OCI-LY1 (cell line): ENCODE measurements at regions not wholly inside any gene's neighbourhood (a gene's known extent, or its start where the extent isn't known, plus 50 kb on each side); places are given as distances from the start of the nearest gene placed in this dataset.

Experiments used
- H2AFZ ChIP-seq: fragments of 200-600 bp; sonication (generic), shearing (Covaris generic); 2 replicates; pipeline ENCODE4 v1.6.0; 2014; ENCODE audit warnings: antibody characterized with exemption, mild to moderate bottlenecking, low read length
- H3F3A ChIP-seq: fragments of 200-600 bp; sonication (generic), shearing (Covaris generic); 2 replicates; pipeline ENCODE4 v1.6.0; 2014; ENCODE audit warnings: mild to moderate bottlenecking, antibody characterized with exemption, low read length, moderate library complexity; ENCODE audit not compliant: insufficient read depth
- H3K27ac ChIP-seq: fragments of 200-600 bp; sonication (generic); 2 replicates; pipeline ENCODE4 v1.5.1; 2014; ENCODE audit warnings: low read length, mixed run types, mild to moderate bottlenecking, low read depth; ENCODE audit not compliant: poor library complexity, severe bottlenecking
- H3K27me3 ChIP-seq: fragments of 200-600 bp; sonication (generic); 2 replicates; pipeline ENCODE4 v1.6.0; 2014; ENCODE audit warnings: antibody characterized with exemption, mild to moderate bottlenecking, low read length, moderate library complexity; ENCODE audit not compliant: insufficient read depth
- H3K36me3 ChIP-seq: fragments of 200-600 bp; sonication (generic); 2 replicates; pipeline ENCODE4 v1.6.1; 2014; ENCODE audit warnings: mild to moderate bottlenecking, antibody characterized with exemption, low read length, moderate library complexity, mixed read lengths; ENCODE audit not compliant: insufficient read depth
- H3K4me1 ChIP-seq: fragments of 200-600 bp; sonication (generic); 2 replicates; pipeline ENCODE4 v1.5.1; 2014; ENCODE audit warnings: mild to moderate bottlenecking, low read length, moderate library complexity; ENCODE audit not compliant: insufficient read depth, severe bottlenecking
- H3K4me2 ChIP-seq: fragments of 200-600 bp; sonication (generic), shearing (Covaris generic); 2 replicates; pipeline ENCODE4 v1.6.1; 2014; ENCODE audit warnings: low read length
- H3K4me3 ChIP-seq: fragments of 200-600 bp; sonication (generic); 2 replicates; pipeline ENCODE4 v1.5.1; 2014; ENCODE audit warnings: low read length, low read depth, mild to moderate bottlenecking, mixed read lengths; ENCODE audit not compliant: poor library complexity, severe bottlenecking
- H3K79me2 ChIP-seq: fragments of 200-600 bp; shearing (Covaris generic); 2 replicates; pipeline ENCODE4 v1.6.1; 2016; ENCODE audit warnings: mixed run types, low read length, mixed read lengths; ENCODE audit not compliant: insufficient read depth
- H3K9ac ChIP-seq: fragments of 200-600 bp; sonication (generic), shearing (Covaris generic); 2 replicates; pipeline ENCODE4 v1.6.1; 2014; ENCODE audit warnings: mild to moderate bottlenecking, low read length, mixed read lengths
- H3K9me2 ChIP-seq: fragments of 200-600 bp; sonication (generic), shearing (Covaris generic); 2 replicates; pipeline ENCODE4 v1.6.1; 2014; ENCODE audit warnings: low read depth, mild to moderate bottlenecking, low read length, mixed read lengths
- H3K9me3 ChIP-seq: fragments of 200-600 bp; shearing (Covaris generic); 2 replicates; pipeline ENCODE4 v1.6.1; 2014; ENCODE audit warnings: low read length, mixed read lengths
- H4K20me1 ChIP-seq: fragments of 200-600 bp; sonication (generic), shearing (Covaris generic); 2 replicates; pipeline ENCODE4 v1.6.0; 2016; ENCODE audit warnings: mild to moderate bottlenecking, low read length; ENCODE audit not compliant: insufficient read depth
- EZH2 ChIP-seq: fragments of 200-600 bp; sonication (generic), shearing (Covaris generic); IDR thresholded peaks from 2 replicates; pipeline ENCODE4 v1.8.0; 2017; ENCODE audit warnings: borderline replicate concordance, mixed run types, mild to moderate bottlenecking, antibody characterized with exemption, low read length, moderate library complexity, mixed read lengths
- TF ChIP-seq, protein P1 (sequence below): fragments of 200-600 bp; sonication (generic), shearing (Covaris generic); IDR thresholded peaks from 2 replicates; pipeline ENCODE4 v1.5.1; 2017; ENCODE audit warnings: mild to moderate bottlenecking, antibody characterized with exemption, low read length, moderate library complexity, mixed read lengths

DNA sequence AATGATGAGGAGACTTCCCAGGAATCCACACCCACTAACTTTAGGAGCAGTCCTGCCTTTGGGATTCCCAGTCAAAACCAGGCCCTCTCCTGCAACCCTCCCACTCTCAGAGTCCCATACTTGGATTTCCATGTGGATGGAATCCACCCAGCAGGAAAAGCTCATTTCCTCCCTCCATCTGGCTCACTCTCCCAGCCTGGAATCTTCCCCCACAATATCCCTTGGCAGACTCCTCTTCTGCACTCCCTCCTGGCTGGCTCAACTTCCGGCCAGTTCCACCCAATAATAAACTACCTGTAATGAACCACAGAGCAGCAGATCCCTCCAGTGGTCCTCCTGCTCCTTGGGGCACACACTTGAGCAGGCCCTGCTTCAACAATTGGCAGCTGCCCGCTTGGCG, 102.8 kb upstream of the EGLN3 start:
- no peak overlapping the region for H2AFZ ChIP-seq
- no peaks in the 10 kb centered on the region for H4K20me1 ChIP-seq
- no peaks in the 10 kb centered on the region for H3F3A ChIP-seq
- no peak overlapping the region for H3K27ac ChIP-seq
- no peaks in the 10 kb centered on the region for H3K9me2 ChIP-seq
- H3K4me3 ChIP-seq, result no peak overlapping the region
- no peaks in the 10 kb centered on the region for H3K36me3 ChIP-seq
- H3K27me3 ChIP-seq, result no peaks in the 10 kb centered on the region
- no peaks in the 10 kb centered on the region for H3K9me3 ChIP-seq
- TF ChIP-seq, protein P1, sequence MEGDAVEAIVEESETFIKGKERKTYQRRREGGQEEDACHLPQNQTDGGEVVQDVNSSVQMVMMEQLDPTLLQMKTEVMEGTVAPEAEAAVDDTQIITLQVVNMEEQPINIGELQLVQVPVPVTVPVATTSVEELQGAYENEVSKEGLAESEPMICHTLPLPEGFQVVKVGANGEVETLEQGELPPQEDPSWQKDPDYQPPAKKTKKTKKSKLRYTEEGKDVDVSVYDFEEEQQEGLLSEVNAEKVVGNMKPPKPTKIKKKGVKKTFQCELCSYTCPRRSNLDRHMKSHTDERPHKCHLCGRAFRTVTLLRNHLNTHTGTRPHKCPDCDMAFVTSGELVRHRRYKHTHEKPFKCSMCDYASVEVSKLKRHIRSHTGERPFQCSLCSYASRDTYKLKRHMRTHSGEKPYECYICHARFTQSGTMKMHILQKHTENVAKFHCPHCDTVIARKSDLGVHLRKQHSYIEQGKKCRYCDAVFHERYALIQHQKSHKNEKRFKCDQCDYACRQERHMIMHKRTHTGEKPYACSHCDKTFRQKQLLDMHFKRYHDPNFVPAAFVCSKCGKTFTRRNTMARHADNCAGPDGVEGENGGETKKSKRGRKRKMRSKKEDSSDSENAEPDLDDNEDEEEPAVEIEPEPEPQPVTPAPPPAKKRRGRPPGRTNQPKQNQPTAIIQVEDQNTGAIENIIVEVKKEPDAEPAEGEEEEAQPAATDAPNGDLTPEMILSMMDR, result no peak
- no peak for TF ChIP-seq EZH2
- no peaks in the 10 kb centered on the region for H3K79me2 ChIP-seq
- no peak overlapping the region for H3K4me2 ChIP-seq
- no peak overlapping the region for H3K9ac ChIP-seq
- no peaks in the 10 kb centered on the region for H3K4me1 ChIP-seq

DNA sequence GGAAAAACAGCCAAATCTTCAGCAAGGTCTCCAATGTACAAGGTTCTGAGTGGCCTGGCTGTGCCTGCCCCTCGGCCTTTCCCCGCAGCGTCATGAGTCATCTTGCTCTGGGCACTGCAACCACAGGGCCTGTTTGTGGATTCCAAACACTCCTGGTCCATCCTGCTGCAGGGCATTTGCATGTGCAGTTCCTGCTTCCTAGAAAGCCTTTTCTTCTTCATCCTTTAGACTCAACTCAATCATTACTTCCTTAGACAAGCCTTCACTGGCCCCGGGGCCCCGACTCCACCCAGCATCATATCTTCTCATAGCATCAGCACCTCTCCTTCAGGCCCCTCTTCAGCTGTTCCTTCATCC, 101.8 kb upstream of the EGLN3 start:
- TF ChIP-seq, protein P1, result no peak
- no peak for TF ChIP-seq EZH2
- H3K27ac ChIP-seq, result no peak overlapping the region
- no peaks in the 10 kb centered on the region for H3F3A ChIP-seq
- no peaks in the 10 kb centered on the region for H3K4me1 ChIP-seq
- H3K79me2 ChIP-seq, result no peaks in the 10 kb centered on the region
- no peaks in the 10 kb centered on the region for H4K20me1 ChIP-seq
- H3K4me2 ChIP-seq, result no peak overlapping the region
- H3K27me3 ChIP-seq, result no peaks in the 10 kb centered on the region
- H3K9me2 ChIP-seq, result no peaks in the 10 kb centered on the region
- no peaks in the 10 kb centered on the region for H3K36me3 ChIP-seq
- H3K9me3 ChIP-seq, result no peaks in the 10 kb centered on the region
- H2AFZ ChIP-seq, result no peak overlapping the region
- H3K4me3 ChIP-seq, result no peak overlapping the region
- H3K9ac ChIP-seq, result no peak overlapping the region

DNA sequence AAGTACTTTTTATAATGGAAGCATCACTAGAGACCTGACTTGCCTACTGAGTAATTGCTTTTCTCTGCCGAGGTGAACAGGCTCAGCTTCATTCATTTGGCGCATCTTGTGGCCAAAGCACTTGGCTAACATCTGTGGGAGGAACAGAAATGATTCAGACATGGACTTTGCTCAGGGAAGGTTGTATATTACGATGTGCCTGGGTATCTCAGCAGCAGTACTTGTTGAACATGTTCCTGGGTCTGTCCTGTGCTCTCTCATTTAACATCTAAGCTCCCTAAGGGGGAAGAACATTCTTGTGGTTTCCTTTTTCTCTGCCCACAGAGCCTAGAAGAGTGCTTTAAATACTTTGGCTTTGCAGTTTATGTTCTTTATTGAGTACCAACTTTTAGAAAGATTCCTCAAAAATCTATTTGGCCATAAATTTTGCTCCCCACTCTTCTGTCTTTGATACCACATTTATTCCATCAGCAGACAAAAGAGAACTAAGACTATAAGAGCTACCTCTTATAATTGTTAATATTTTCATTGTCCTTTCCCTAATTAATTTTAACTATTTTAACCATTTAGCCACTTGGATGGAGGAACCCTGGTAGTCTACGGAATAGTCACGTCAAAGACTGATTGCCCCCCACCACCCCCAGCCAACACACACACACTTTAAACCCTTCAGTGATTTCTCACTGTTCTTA, 101.2 kb upstream of the EGLN3 start:
- H4K20me1 ChIP-seq, result no peaks in the 10 kb centered on the region
- no peaks in the 10 kb centered on the region for H3F3A ChIP-seq
- H3K9ac ChIP-seq, result no peak overlapping the region
- H2AFZ ChIP-seq, result no peak overlapping the region
- no peaks in the 10 kb centered on the region for H3K9me3 ChIP-seq
- H3K79me2 ChIP-seq, result no peaks in the 10 kb centered on the region
- no peak overlapping the region for H3K4me2 ChIP-seq
- no peaks in the 10 kb centered on the region for H3K36me3 ChIP-seq
- H3K9me2 ChIP-seq, result no peaks in the 10 kb centered on the region
- H3K4me3 ChIP-seq, result no peak overlapping the region
- H3K27me3 ChIP-seq, result no peaks in the 10 kb centered on the region
- TF ChIP-seq, protein P1, result no peak
- no peak for TF ChIP-seq EZH2
- H3K27ac ChIP-seq, result no peak overlapping the region
- no peaks in the 10 kb centered on the region for H3K4me1 ChIP-seq
